ENCODE measurements at regions not wholly inside any gene's neighbourhood (a gene's known extent, or its start where the extent isn't known, plus 50 kb on each side); places are given as distances from the start of the nearest gene placed in this dataset.

- Mint-ChIP-seq H3K27me3 (peaks cover 9% of the 10 kb centered on the region), H3K9me3 (peaks cover 9% of the 10 kb centered on the region), H3K4me3 (no peak overlapping the region), H3K4me1 (ENCODE audit: unreplicated experiment) (peaks cover 4% of the 10 kb centered on the region), H3K36me3 (no peaks in the 10 kb centered on the region), H3K27ac (no peak overlapping the region)
- no peak for TF ChIP-seq CTCF (conservative IDR thresholded peaks at IDR 0.05)
- DNase-seq (ENCODE audit: extremely low spot score, unreplicated experiment), result no peak
Observed at GRCh38 chr2:240225660-240226475, 85.4 kb upstream of the OTOS start.

GRCh38 chr2:240226672-240227537 is 86.4 kb upstream of the OTOS start:
- no peak for DNase-seq (ENCODE audit: extremely low spot score, unreplicated experiment)
- TF ChIP-seq CTCF (conservative IDR thresholded peaks at IDR 0.05), result no peak
- peaks cover 9% of the 10 kb centered on the region for H3K27me3 Mint-ChIP-seq
- H3K9me3 Mint-ChIP-seq, result peaks cover 9% of the 10 kb centered on the region
- H3K4me3 Mint-ChIP-seq, result no peak overlapping the region
- no peaks in the 10 kb centered on the region for H3K36me3 Mint-ChIP-seq
- peaks cover 4% of the 10 kb centered on the region for H3K4me1 Mint-ChIP-seq (ENCODE audit: unreplicated experiment)
- no peak overlapping the region for H3K27ac Mint-ChIP-seq

- DNase-seq (ENCODE audit: extremely low spot score, unreplicated experiment), result no peak
- TF ChIP-seq CTCF (conservative IDR thresholded peaks at IDR 0.05), result no peak
- H3K27ac Mint-ChIP-seq, result no peak overlapping the region
- peaks cover 4% of the 10 kb centered on the region for H3K9me3 Mint-ChIP-seq
- H3K36me3 Mint-ChIP-seq, result no peaks in the 10 kb centered on the region
- H3K27me3 Mint-ChIP-seq, result peaks cover 9% of the 10 kb centered on the region
- peaks cover 4% of the 10 kb centered on the region for H3K4me1 Mint-ChIP-seq (ENCODE audit: unreplicated experiment)
- H3K4me3 Mint-ChIP-seq, result no peak overlapping the region
Observed at GRCh38 chr2:240227538-240228428, 87.3 kb upstream of the OTOS start.

- H3K36me3 Mint-ChIP-seq, result no peaks in the 10 kb centered on the region
- H3K4me3 Mint-ChIP-seq, result no peak overlapping the region
- TF ChIP-seq CTCF (conservative IDR thresholded peaks at IDR 0.05), result no peak
- DNase-seq (ENCODE audit: extremely low spot score, unreplicated experiment), result no peak
- peaks cover 4% of the 10 kb centered on the region for H3K4me1 Mint-ChIP-seq (ENCODE audit: unreplicated experiment)
- peaks cover 4% of the 10 kb centered on the region for H3K9me3 Mint-ChIP-seq
- peaks cover 6% of the 10 kb centered on the region for H3K27me3 Mint-ChIP-seq
- H3K27ac Mint-ChIP-seq, result no peak overlapping the region
Observed at GRCh38 chr2:240229005-240229404, 88.5 kb upstream of the OTOS start.

GRCh38 chr2:240229603-240230235 is 89.3 kb upstream of the OTOS start:
- DNase-seq (ENCODE audit: extremely low spot score, unreplicated experiment), result no peak
- H3K9me3 Mint-ChIP-seq, result peaks cover 4% of the 10 kb centered on the region
- peak overlapping the region; percentile 4 for H3K27ac Mint-ChIP-seq
- H3K4me3 Mint-ChIP-seq, result no peak overlapping the region
- peaks cover 4% of the 10 kb centered on the region for H3K4me1 Mint-ChIP-seq (ENCODE audit: unreplicated experiment)
- peaks cover 6% of the 10 kb centered on the region for H3K27me3 Mint-ChIP-seq
- TF ChIP-seq CTCF (conservative IDR thresholded peaks at IDR 0.05), result no peak
- no peaks in the 10 kb centered on the region for H3K36me3 Mint-ChIP-seq

All from type B pancreatic cell (in vitro differentiated cells).